ENCODE measurements at regions not wholly inside any gene's neighbourhood (a gene's known extent, or its start where the extent isn't known, plus 50 kb on each side); places are given as distances from the start of the nearest gene placed in this dataset.

DNA sequence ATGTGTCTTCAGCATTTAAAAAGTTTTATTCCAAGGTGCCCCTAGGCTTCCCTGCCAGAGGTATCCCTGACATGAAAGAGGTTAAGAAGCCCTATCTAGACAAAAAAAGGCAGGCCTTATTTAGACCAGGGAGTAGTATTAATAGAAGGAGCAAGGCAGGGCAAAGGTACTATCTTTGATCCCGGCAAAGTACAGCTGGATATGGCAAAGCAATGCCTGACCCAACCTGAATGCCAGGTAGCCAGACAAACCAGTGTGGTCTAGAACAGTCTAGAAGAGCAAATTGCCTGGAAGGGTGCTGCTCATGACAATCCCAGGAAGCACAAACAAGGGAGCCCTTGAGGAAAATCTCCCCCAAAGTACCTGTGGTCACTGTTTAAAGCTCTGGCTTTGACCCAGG, 62.6 kb upstream of the SYT13 start:
- Histone ChIP-seq H3K36me3 (no peaks in the 10 kb centered on the region), H3K4me1 (ENCODE audit: low read depth) (peaks cover 52% of the 10 kb centered on the region), H3K4me3 (no peak overlapping the region), H3K27ac (peak overlapping the region; percentile 95), H3K9me3 (ENCODE audit: low read depth) (no peaks in the 10 kb centered on the region), H3K27me3 (no peaks in the 10 kb centered on the region)
- TF ChIP-seq, protein P1, sequence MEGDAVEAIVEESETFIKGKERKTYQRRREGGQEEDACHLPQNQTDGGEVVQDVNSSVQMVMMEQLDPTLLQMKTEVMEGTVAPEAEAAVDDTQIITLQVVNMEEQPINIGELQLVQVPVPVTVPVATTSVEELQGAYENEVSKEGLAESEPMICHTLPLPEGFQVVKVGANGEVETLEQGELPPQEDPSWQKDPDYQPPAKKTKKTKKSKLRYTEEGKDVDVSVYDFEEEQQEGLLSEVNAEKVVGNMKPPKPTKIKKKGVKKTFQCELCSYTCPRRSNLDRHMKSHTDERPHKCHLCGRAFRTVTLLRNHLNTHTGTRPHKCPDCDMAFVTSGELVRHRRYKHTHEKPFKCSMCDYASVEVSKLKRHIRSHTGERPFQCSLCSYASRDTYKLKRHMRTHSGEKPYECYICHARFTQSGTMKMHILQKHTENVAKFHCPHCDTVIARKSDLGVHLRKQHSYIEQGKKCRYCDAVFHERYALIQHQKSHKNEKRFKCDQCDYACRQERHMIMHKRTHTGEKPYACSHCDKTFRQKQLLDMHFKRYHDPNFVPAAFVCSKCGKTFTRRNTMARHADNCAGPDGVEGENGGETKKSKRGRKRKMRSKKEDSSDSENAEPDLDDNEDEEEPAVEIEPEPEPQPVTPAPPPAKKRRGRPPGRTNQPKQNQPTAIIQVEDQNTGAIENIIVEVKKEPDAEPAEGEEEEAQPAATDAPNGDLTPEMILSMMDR (IDR thresholded peaks at IDR 0.05; ENCODE audit: low read depth, low read length) = no peak
- no peak for DNase-seq (ENCODE audit: low read depth in 1 of 2, low spot score in 1 of 2)

DNA sequence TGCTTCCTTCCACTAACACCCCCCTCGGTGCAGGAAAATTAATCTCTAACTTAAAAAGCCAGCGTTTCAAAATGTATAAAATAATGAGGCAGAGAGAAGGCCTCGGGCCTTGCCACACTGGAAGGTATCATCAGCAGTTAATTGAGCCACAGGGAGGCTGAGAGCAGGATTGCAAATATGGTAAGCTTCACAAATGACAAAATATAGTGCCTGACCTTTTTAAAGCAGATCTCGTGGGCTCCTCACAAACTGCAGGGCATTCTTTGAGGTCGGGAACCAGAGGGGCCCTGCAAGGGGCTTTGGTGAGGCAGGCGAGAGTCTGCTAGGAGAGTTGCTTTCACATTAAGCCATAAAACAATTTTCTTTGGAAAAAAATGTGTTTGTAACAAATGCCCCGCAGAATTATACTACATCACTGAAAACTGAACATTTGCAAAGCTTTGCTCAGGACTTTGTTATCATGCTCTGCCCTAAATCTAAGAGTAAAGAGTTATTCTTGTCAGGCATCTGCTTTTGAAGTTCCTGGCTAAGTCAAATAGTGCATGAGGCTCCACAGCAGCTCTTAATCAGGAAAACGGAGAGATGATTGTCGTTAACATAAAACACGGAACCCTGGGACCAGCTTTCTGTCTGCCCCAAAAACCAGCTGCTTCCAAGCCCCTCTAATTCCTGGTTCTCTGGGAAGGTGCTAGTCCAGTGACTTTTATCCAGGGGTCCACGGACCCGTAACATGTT, 61.4 kb upstream of the SYT13 start:
- H3K9me3 ChIP-seq (ENCODE audit: low read depth) = no peaks in the 10 kb centered on the region
- DNase-seq (ENCODE audit: low read depth in 1 of 2, low spot score in 1 of 2) = peak in 1 of 2 donors; percentile 63
- H3K27ac ChIP-seq = peak overlapping the region; percentile 95
- no peaks in the 10 kb centered on the region for H3K27me3 ChIP-seq
- no peak overlapping the region for H3K4me3 ChIP-seq
- H3K4me1 ChIP-seq (ENCODE audit: low read depth) = peaks cover 58% of the 10 kb centered on the region
- TF ChIP-seq, protein P1 (IDR thresholded peaks at IDR 0.05; ENCODE audit: low read depth, low read length) = no peak
- no peaks in the 10 kb centered on the region for H3K36me3 ChIP-seq

DNA sequence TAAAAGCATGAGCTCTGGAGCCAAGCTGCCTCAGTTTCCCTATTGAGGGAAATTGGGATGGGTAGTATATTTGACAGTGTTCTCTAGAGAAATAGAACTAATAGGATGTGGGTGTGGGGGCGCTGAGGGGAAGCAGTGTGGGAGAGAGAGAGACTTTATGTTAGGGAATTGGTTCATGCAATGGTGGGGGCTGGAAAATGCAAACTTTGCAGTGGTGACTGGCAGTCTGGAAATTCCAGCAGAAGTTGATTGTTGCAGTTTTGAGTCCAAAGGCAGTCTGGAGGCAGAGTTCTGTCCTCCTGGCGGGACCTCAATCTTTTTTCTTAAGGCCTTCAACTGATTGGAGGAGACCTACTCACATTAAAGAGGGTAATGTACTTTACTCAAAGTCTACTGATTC, 59.4 kb upstream of the SYT13 start:
- no peaks in the 10 kb centered on the region for H3K27me3 ChIP-seq
- no peaks in the 10 kb centered on the region for H3K36me3 ChIP-seq
- TF ChIP-seq, protein P1 (IDR thresholded peaks at IDR 0.05; ENCODE audit: low read depth, low read length) = no peak
- H3K4me1 ChIP-seq (ENCODE audit: low read depth) = peaks cover 59% of the 10 kb centered on the region
- no peak for DNase-seq (ENCODE audit: low read depth in 1 of 2, low spot score in 1 of 2)
- H3K9me3 ChIP-seq (ENCODE audit: low read depth) = no peaks in the 10 kb centered on the region
- H3K27ac ChIP-seq = no peak overlapping the region
- H3K4me3 ChIP-seq = no peak overlapping the region

DNA sequence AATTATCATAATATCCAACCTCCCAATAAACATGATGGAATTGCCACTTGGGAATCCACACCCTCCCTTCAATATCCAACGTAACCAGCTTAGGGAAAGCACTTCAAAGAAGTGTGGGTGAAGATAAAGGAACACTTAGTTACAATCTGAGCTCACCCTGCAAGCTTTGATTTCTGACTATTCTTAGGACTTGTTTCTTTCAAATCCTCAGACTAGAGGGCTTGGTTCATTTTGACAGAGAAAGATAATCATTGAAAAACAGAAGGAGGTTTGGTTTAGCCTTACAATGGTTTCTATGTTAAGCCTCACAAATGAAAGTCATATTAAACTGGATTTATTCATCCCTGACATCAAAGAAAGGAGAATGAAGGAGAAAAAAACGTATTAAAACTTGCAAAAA, 57.9 kb upstream of the SYT13 start:
- TF ChIP-seq, protein P1 (IDR thresholded peaks at IDR 0.05; ENCODE audit: low read depth, low read length) = no peak
- H3K4me1 ChIP-seq (ENCODE audit: low read depth) = peaks cover 62% of the 10 kb centered on the region
- no peaks in the 10 kb centered on the region for H3K27me3 ChIP-seq
- peak in 1 of 2 donors; percentile 72 for DNase-seq (ENCODE audit: low read depth in 1 of 2, low spot score in 1 of 2)
- no peaks in the 10 kb centered on the region for H3K9me3 ChIP-seq (ENCODE audit: low read depth)
- no peaks in the 10 kb centered on the region for H3K36me3 ChIP-seq
- peak overlapping the region; percentile 13 for H3K27ac ChIP-seq
- H3K4me3 ChIP-seq = no peak overlapping the region

DNA sequence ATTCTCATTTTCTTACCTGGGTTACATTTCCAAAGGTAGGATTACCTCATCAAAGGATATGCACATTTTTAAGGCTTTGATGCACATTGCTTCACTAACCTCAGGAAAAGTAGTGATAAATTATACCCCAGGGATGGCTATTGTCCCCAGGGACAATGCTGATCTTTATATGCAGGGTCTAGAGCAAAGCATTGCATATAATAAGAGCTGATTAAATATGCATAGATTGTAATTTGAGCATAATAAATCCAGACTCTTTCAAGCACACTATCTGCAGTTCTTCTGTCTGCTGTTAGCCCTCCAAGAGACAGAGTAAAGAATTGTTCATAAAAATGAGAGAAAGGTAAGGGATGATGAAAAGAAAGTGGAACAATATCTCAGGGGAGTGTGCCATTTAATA, 57.3 kb upstream of the SYT13 start:
- no peaks in the 10 kb centered on the region for H3K27me3 ChIP-seq
- no peaks in the 10 kb centered on the region for H3K36me3 ChIP-seq
- no peaks in the 10 kb centered on the region for H3K9me3 ChIP-seq (ENCODE audit: low read depth)
- no peak overlapping the region for H3K27ac ChIP-seq
- H3K4me3 ChIP-seq = no peak overlapping the region
- TF ChIP-seq, protein P1 (IDR thresholded peaks at IDR 0.05; ENCODE audit: low read depth, low read length) = no peak
- no peak for DNase-seq (ENCODE audit: low read depth in 1 of 2, low spot score in 1 of 2)
- peaks cover 56% of the 10 kb centered on the region for H3K4me1 ChIP-seq (ENCODE audit: low read depth)
